Stimulated activated CD4-positive, alpha-beta T cell treated with anti-CD3 and anti-CD28 coated beads, Interleukin-4, amount 100 ng/mL, for 48 hours (primary cell): ENCODE measurements at regions not wholly inside any gene's neighbourhood (a gene's known extent, or its start where the extent isn't known, plus 50 kb on each side); places are given as distances from the start of the nearest gene placed in this dataset.

Experiments
- DNase-seq, 2 donors: peaks; one replicate each; pipeline ENCODE4 v3.0.0-alpha.2; 2020; ENCODE audit warnings: low read depth in 2 of 2

DNA sequence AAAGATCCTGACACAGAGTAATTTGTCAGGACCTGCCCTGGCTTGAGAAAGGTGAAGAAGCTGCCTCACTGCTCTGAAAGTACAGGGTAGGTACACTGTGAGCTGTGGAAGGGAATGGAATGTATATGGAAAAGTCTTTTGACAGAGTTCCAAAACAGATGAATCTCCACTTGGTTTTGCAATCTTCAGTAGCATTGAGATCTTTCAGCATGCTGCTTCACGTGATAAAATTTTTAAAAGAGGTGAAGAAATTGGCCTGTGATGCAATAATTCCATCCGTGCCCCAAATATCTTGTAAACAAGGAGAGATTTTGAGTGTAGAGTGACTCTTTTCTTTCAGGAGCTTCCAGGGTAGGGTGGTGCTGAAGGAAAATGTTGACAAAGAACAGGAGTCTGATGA lies 123.1 kb downstream of the OSR1 start:
- no peak for DNase-seq

DNA sequence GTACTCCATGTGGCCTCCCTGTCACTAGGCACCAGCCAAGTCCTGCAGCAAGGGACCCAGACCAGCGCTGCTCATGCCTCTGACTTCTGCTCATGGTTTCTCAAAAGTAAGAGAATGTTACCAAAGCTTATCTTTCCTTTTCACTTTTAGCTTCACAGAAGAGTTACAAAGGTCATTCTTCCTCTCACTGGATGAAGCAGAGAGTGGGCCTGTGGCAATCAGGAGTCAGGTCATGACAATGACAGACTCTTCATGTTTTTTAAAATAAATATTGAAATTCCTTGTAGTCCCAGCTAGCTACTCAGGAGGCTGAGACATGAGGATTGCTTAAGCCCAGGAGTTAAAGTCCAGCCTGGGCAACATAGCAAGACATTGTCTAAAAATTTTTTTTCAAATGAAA lies 126.1 kb downstream of the OSR1 start:
- DNase-seq, result no peak

DNA sequence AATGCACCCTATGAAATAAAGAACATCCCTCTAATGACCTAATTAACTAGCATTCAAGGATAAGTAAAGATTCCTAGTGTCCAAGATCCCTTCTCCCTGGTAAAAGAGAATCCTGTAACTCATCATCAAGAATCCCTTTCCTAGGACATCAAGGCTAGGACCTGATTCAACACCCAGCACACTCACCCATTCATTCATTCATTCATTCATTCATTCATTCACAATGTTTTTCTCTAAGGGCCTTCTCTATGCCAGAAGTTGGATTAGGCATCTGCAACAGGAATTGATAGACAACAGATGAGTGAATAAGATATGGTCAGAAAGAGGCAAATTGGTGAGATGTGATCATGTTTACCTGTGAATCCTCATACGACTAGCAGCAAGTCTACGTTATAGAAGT lies 126.8 kb downstream of the OSR1 start:
- DNase-seq, result no peak

DNA sequence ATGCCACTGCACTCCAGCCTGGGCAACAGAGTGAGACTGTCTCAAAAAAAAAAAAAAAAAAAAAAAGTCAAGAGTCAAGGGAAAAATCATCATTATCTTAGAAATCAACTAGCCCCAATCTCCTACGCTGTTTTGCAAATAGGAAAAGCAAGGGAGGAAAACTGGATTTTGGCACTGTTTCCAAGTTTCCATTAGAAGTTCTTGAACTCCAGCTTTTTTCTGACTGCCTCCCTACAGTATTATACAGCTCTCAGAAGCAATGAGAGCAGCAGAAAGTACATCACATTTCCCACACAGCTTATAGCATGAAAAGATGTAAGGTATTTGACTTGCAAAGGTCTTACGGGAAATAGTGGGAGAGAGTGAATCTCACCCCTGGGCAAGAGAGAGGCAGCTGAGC lies 127.8 kb downstream of the OSR1 start:
- DNase-seq, result no peak

DNA sequence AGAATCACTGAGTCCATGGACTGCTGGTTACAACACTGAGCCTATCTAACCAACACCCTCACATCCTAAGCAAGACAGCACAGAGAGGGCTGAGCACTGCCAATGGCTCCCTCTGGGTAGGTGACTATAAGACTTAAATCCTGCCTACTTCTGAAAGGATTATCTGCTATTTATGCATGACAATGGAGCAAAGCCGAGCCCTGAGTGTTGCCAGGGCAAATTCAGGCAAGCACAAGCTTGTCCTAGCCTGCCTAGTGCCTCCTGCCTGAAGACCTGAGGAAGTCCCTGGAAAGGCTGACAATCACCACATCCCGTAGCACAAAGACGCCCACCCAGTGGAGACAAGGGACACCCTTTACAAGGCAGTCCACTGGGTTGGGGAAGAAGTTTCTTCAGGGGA lies 129.7 kb downstream of the OSR1 start:
- no peak for DNase-seq

DNA sequence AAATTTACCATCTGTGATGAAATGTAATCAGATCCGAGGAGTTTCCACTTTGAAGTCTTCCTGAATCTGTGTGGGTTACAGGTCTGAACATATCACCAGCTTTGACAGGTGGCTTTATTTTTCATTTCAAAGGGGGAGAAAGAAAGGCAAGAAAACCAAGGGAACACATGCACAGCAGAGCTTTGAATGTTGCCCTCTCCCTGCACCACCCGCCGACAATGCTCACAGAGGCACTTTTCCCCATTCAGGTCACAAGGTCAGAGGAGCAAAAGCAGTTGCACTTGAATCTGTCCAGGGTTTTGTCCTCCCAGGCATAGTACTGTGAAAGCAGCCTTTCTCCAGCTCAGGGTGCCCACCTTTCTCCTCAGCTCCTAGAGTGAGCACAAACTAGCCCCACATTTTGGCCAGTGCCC lies 130.2 kb downstream of the OSR1 start:
- no peak for DNase-seq

DNA sequence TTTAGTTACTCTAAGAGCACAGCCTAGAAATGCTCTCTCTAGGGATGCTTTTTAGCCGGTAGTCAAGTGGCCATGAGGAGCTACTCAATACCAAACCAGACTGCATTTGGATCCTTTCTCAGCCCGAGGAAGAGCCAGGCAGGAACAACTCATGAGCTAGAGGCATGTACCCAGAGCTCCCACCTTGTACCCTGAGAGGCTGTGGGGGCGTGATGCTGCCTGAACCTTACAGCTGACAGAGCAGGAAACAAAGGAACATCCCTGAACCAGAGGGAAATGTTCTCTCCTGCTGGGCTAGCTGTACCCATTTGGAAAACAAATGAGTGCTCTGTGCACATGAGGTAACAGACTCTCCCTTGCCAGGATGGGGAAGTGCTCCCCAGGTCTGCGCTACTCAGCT lies 131.6 kb downstream of the OSR1 start:
- DNase-seq, result no peak

DNA sequence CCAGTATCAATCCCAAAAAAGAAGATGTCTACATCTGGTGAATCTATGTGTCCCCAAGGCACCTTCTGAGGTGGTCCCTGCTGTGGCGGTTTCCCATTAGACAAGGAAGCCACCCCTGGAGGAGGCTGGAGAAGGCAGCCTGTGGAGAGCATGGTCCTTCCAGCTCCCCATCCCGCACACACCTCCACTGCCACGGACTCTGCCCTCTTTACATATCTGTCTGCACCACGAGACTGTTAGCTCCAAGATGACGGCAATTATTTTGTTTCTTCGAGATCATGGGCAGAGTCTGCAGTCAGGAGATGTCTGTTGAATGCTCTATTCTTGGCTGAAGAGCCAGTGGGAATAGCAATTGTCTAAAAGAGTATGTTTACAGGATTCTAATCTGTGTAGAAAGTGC lies 132.0 kb downstream of the OSR1 start:
- no peak for DNase-seq

DNA sequence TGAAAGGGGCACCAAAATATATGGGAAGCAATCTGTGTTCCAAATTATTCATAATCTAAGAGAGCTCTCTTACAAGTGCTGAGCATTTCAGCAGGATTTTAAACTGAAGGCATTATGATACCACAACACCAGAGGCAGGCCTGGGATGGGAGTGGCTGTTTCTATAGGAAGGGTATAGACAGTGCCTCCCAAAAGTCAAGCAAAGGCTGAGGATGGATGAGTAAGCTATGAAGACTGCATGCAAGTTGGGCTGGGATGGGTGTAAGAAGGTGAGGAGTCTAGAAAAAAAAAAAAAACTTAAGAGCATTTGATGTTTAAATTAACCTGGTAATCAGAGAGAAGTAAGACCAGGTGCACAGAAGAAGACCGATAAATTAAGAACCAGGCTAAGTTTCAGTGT lies 132.5 kb downstream of the OSR1 start:
- DNase-seq, result no peak

DNA sequence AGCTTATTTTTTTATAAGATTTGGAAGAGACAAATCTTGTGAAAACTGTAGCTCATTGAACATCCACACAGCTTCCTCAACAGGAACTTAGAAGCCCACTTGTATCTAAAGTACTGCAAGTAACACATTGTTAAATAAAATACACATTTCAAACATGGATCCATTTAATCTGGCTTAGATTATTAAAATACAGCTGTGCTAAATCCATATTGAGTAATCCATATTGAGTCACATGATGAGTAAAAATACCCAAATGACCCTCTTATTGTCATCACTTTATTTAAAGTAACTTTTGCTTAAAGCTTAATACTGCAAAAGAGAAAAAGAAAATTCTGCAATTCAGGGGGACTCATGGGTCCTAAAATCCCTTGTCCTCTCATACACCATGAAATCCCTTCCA lies 133.3 kb downstream of the OSR1 start:
- DNase-seq, result no peak

DNA sequence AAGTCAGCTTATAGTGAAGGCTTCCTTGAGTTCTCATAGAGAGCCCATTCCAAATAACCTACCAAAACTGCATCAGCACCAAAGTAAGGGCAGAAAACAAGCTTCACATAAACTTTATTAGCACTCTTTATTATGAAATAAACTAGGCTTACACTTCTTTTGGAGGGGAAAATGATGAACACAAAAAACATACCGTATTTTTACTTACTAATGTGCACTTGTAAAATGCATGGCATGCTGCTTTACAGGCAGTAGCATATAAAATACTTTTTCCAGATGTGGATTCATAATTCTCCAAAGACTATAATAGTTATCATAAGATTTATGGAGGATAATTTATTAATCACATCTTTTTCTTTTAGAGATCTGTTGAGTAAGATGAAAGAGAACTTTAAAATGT lies 133.9 kb downstream of the OSR1 start:
- DNase-seq, result no peak

DNA sequence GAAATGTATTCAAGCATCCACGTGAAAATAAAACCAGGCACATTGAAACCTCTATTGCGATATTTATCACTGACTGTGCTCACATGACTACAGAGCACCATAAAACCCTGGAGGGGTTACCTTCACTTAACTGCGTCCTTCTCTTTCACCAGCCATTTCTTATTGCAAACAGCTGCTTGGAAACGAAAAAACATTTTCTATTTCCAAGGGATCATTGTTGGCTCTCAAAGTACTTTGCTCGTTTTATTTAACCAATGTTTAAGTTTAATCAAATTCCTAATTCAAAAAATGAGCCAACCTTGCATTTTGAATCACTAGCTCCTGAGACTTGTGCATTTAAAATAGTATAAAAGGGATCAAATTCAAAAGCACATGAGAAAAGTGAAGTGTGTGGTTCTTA lies 134.4 kb downstream of the OSR1 start:
- DNase-seq, result no peak

DNA sequence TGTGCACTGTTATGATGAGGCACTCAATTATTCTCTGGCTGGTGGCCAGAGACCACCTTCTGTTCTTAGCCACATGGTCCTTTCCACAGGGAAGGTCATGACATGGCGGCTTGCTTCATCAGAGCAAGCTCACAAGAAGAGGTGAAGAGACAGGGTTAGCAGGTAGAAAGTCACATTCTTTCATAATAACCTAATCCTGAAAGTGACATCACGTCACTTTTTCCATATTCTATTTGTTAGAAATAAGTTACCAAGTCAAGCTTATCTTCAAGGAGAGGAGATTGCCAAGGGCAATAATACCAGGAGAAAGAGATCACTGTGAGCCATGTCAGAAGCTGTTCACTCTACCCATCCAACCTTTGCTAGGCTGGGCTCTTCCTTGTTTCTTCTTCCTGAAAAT lies 139.4 kb downstream of the OSR1 start:
- DNase-seq, result no peak

DNA sequence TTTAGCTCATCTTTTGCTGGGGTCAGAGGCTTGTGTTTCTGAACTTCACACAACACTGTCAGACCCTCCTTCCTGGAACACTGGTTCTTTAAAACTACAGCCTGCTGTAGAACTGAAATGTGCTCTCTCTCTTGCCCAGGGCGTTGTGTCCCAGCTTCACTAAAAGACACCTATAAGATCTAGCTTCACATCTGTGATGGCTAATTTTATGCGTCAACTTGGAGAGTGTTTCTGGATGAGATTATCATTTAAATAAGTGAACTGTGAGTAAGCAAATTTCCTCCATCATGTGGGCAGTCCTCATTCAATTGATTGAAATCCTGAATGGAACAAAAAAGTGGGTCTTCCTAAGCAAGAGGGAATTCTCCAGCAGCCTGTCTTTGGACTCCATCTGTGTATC lies 140.3 kb downstream of the OSR1 start:
- DNase-seq, result no peak

DNA sequence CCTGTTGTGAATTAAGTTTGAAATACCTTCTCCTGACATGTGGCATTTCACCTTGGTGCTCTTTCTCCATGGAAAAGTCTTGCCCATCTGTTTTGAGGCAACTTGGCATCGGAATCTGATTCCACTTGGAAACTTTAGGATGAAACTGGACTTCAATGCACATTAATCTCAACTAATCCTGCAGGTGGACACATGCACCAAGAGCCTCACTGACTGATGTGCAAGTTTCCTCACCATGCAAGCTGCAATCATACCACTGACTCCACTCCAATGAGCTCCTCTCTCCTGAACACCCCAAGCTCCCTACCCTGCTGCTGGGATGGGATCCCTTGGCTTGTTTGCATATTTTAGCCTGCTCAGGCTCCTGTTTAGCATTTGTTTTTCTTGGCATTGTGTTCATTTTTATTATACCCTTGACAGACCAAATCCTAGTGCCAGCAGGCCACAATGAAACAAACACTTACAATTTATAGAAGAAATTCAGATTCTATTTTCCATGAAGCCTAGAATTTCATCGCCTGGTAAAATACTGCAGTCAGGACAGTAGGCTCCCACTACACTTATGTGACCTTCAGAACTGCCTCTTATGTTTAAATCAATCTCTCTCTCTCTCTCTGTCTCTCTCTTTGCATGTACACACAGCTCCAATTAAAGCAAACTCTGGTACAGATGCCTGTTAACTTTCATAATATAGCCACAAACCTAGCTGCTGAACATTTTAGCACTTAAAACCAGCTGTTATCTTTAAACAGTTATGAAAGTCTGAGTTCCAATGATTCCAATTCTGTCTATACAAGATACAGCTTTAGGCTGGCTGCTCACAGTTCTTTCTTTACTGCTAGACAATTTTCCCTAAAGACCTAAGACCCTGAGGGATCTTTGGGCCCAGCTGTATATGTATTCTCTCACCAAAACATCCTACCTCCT lies 141.5 kb downstream of the OSR1 start:
- DNase-seq, result no peak

DNA sequence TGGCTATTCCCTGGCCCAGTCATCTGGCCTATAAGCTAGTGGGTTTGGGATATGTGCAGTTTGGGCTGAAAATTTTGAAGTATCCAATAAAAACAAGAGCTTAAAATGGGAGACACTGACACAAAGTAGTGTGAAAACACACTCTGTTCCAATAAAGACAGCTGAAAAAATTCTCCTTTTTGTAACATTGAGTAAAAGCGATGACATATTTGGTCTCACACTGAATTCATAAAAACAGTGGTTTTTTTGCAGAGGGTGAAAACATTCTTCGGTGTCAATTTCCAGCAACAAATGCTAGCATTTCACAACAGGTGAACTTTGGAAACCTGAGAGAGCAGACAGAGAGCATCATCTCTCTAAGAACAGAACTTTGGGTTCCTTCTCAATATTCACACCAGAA lies 142.2 kb downstream of the OSR1 start:
- no peak for DNase-seq

DNA sequence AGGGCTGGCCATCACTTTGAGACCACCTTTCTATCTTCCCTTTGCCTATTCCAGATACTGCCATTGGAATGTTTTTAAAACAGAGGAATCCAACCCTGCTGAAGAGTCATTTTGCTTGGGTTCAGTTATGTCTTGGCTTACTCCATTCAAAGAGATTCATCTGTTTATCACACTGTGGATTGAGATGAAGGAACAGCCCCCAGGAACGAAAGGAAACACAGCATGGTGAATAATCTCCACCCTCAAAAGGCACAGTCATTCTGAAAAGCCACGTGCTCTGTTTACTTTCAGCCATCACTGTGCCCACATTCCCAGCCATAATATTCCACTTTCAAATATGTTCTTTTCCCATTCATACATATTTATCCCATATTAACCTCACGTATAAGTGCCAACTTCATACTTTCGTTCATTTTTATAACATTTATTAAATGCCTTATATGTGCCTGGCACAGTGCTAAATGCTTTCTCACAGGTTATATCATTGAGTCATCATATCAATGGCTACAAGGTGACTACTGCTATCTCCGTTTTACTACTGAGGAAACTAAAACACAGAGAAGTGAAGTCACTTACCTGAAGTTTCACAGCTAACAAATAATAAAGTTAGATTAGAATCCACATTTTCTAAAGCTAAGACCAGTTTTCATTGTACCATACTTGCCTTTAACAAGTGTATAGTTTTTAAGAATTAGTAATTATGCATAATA lies 143.6 kb downstream of the OSR1 start:
- DNase-seq, result no peak

DNA sequence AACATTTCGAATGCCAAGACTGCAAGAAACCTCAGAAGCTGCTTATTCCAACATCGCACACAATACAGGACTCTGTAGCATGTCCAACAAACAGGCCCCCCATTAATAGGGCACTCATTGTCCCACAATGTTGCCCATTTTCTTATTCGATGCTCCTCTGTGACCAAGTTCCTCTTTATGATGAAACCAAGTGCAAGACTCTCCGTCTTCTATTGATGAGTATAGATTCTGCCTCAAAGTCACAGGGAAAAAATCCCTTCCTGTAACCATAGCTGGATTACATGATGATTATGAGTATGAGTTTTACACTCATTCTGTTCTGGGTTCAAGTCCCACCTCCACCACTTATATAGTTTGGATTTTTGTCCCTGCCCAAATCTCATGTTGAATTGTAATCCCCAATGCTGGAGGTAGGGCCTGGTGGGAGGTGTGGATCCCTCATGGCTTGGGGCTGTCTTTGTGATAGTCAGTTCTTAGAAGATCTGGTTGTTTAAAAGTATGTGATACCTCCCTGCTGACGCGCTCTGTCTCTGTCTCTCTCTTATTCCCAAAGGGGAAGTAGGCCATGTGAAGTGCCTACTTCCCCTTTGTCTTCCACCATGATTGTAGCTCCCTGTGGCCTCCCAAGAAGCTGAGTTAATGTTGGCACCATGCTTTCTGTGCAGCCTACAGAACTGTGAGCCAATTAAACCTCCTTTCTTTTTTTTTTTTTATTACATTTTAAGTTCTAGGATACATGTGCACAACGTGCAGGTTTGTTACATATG lies 148.7 kb downstream of the OSR1 start:
- no peak for DNase-seq

DNA sequence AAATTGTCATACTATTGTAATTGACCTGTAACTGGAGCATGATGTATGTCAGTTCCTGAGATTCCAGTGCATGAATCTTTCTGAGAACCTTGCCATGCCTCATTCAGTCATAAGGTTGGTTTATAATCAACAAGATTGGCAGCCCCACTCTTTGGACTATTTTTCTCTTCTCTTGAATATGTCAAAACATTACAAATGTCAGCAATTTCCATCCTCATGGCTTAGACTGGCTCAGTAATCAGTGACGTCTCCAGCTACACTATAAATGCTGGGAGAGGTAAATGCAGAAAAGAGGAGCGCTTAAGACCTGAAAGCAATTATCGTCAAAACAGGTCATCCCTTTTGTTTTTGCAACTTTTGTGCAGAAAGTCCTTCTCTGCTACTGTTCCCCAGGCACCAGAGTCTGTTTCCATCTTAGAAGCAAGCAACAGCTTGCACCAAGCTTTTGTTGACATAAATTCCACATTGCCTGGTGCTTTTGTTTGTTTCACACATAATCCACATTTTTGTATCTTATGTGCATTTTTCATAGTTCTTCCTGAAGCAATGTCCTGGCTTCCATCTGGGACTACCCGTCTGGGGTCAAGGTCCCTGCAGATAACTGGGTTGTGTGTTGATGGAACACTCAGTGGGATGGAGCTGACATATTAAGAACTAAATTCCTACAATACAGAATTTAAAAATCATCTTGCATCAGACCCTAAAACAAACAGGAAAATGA lies 149.8 kb downstream of the OSR1 start:
- no peak for DNase-seq

DNA sequence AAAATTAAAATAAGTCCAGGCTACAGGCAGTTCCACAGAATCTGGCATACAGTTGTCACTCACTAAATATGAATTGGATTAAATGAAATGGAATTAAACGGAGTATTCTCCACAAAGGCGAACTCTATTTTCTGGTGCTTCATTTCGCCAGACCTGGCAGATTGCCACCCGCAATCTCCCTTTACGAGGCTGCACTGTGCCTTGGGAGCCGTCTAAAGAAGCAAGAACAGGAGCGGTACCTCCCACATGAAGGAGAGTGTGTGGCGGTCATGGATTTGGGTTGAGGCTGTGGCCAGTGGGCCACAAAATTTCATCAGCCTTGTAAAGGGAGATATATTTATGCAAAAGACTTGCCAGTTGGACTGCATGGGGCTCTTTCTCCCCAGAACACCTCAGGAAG lies 151.0 kb downstream of the OSR1 start:
- DNase-seq, result no peak

DNA sequence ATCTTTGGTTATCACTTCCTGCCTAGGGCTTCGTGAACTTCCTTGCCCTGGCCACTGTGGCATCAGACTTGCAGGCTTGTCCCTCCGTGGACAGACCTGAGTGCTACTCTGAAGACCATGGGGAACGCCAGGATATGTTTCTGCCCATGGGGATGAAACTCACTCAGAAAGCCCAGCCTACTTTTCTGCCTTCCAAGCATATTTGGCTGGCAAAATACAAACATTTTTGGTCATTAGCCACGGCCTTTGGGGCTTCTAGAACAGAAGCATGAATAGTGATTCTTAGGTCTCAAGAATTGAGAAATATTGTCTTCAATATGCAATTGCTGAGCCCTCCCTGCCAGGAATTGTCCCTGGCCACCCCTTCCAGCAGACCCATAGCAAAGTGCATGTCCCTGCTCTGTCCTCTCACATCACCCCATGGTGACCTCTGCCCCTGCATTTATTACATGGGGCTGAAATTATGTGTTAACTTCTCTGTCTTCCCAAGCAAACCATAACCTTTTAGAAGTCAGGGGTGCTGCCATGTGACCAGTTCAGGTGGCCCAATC lies 152.4 kb downstream of the OSR1 start:
- no peak for DNase-seq

DNA sequence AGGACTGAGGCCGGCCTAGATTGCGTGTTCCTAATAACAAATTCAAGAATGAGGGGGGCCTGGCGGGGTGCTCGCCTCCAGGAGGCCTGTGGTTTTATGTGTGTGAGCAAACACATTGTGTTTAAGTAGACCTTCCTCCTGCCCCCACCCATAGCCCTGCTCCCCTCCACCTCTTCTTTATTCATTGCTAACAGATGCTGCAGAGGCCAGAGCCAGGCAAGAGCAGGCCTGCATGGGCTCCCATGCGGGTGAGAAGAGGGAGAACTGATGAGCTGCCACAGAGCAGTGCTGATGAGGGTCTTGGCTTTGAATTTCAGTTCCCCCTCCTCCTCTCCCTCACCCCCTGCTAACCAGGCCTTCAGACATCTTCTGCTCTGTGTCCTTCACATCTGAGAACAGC lies 154.6 kb downstream of the OSR1 start:
- DNase-seq, result no peak
